Hepatocyte (in vitro differentiated cells): ENCODE measurements at regions not wholly inside any gene's neighbourhood (a gene's known extent, or its start where the extent isn't known, plus 50 kb on each side); places are given as distances from the start of the nearest gene placed in this dataset.
A peak's percentile ranks its signal among the peaks of the same experiment; 100 is the strongest.

Experiments used
- DNase-seq: peaks from one replicate; pipeline ENCODE4 v3.0.0-alpha.2; 2016; ENCODE audit warnings: low spot score
- H2AFZ ChIP-seq: fragments of 200-600 bp; sonication (generic); 2 replicates; pipeline ENCODE4 v1.6.0; 2016; ENCODE audit warnings: antibody characterized with exemption, mild to moderate bottlenecking
- H3K27ac ChIP-seq: fragments of 200-600 bp; sonication (generic); 2 replicates; pipeline ENCODE4 v1.5.1; 2016; ENCODE audit warnings: mild to moderate bottlenecking
- H3K27me3 ChIP-seq: fragments of 200-600 bp; sonication (generic); 2 replicates; pipeline ENCODE4 v1.6.1; 2016
- H3K36me3 ChIP-seq: fragments of 200-600 bp; sonication (generic); replicated peaks from 2 replicates; pipeline ENCODE4 v1.5.1; 2016; ENCODE audit warnings: low read depth; ENCODE audit not compliant: insufficient read depth
- H3K4me1 ChIP-seq: fragments of 200-600 bp; sonication (generic); 2 replicates; pipeline ENCODE4 v1.5.1; 2016; ENCODE audit warnings: mild to moderate bottlenecking, moderate library complexity; ENCODE audit not compliant: insufficient read depth
- H3K4me2 ChIP-seq: fragments of 200-600 bp; sonication (generic); 2 replicates; pipeline ENCODE4 v1.6.0; 2016
- H3K4me3 ChIP-seq: fragments of 200-600 bp; sonication (generic); 2 replicates; pipeline ENCODE4 v1.5.1; 2016; ENCODE audit warnings: mild to moderate bottlenecking
- H3K79me2 ChIP-seq: fragments of 200-600 bp; sonication (generic); 2 replicates; pipeline ENCODE4 v1.6.0; 2017; ENCODE audit warnings: mild to moderate bottlenecking
- H3K9me2 ChIP-seq: fragments of 200-600 bp; sonication (generic); replicated peaks from 2 replicates; pipeline ENCODE4 v1.6.0; 2017; ENCODE audit warnings: mild to moderate bottlenecking; ENCODE audit not compliant: insufficient read depth
- H3K9me3 ChIP-seq: fragments of 200-600 bp; sonication (generic); 2 replicates; pipeline ENCODE4 v1.5.1; 2016; ENCODE audit warnings: low read depth, mild to moderate bottlenecking
- H4K20me1 ChIP-seq: fragments of 200-600 bp; sonication (generic); 2 replicates; pipeline ENCODE4 v1.6.0; 2016; ENCODE audit warnings: mild to moderate bottlenecking; ENCODE audit not compliant: insufficient read depth, poor library complexity, severe bottlenecking
- CTCF ChIP-seq: fragments of 200-600 bp; sonication (generic); IDR thresholded peaks from 2 replicates; pipeline ENCODE4 v1.5.1; 2016; ENCODE audit warnings: antibody characterized with exemption, mild to moderate bottlenecking; ENCODE audit not compliant: poor library complexity
- EZH2 ChIP-seq: fragments of 200-600 bp; sonication (generic); IDR thresholded peaks from 2 replicates; pipeline ENCODE4 v1.6.1; 2016; ENCODE audit warnings: antibody characterized with exemption, mild to moderate bottlenecking, borderline replicate concordance
- EZH2phosphoT487 ChIP-seq: fragments of 200-600 bp; sonication (generic); IDR thresholded peaks from one replicate; pipeline ENCODE4 v1.6.1; 2018; ENCODE audit warnings: antibody characterized with exemption, mild to moderate bottlenecking, low read depth, moderate library complexity; ENCODE audit not compliant: unreplicated experiment, severe bottlenecking
- WGBS: methylation state at CpG from one replicate; pipeline ENCODE4 v1.1.6; 2016; ENCODE audit warnings: low lambda C conversion rate; ENCODE audit errors: missing lambda C conversion rate; 5-methylcytosine and 5-hydroxymethylcytosine counted together

GRCh38 chr7:92932450-92932849 lies 96.1 kb upstream of the CDK6 start:
- WGBS = 84% methylated on average over 8 of the region's 8 CpGs
- H3K36me3 ChIP-seq = no peaks in the 10 kb centered on the region
- H3K4me1 ChIP-seq = peaks cover 3% of the 10 kb centered on the region
- H3K79me2 ChIP-seq = no peaks in the 10 kb centered on the region
- DNase-seq = no peak
- no peaks in the 10 kb centered on the region for H3K9me3 ChIP-seq
- TF ChIP-seq CTCF (no peak), EZH2phosphoT487 (no peak), EZH2 (no peak)
- no peaks in the 10 kb centered on the region for H3K9me2 ChIP-seq
- H3K27ac ChIP-seq = no peak overlapping the region
- H4K20me1 ChIP-seq = no peaks in the 10 kb centered on the region
- H2AFZ ChIP-seq = no peak overlapping the region
- no peaks in the 10 kb centered on the region for H3K27me3 ChIP-seq
- H3K4me2 ChIP-seq = no peak overlapping the region
- no peak overlapping the region for H3K4me3 ChIP-seq

- Histone ChIP-seq H4K20me1 (no peaks in the 10 kb centered on the region), H3K4me2 (no peak overlapping the region), H3K79me2 (no peaks in the 10 kb centered on the region), H3K9me2 (no peaks in the 10 kb centered on the region), H2AFZ (no peak overlapping the region), H3K36me3 (no peaks in the 10 kb centered on the region), H3K27me3 (no peaks in the 10 kb centered on the region), H3K4me1 (peaks cover 14% of the 10 kb centered on the region), H3K4me3 (no peak overlapping the region), H3K27ac (no peak overlapping the region), H3K9me3 (no peaks in the 10 kb centered on the region)
- TF ChIP-seq EZH2 (no peak), CTCF (no peak), EZH2phosphoT487 (no peak)
- DNase-seq = no peak
- 78% methylated on average over 1 of the region's 1 CpG for WGBS
Observed at GRCh38 chr7:92930404-92930803, 94.0 kb upstream of the CDK6 start.

GRCh38 chr7:92926697-92927044 lies 90.3 kb upstream of the CDK6 start:
- TF ChIP-seq EZH2 (no peak), EZH2phosphoT487 (no peak), CTCF (no peak)
- Histone ChIP-seq H3K9me2 (no peaks in the 10 kb centered on the region), H3K79me2 (no peaks in the 10 kb centered on the region), H3K4me3 (no peak overlapping the region), H2AFZ (peak overlapping the region; percentile 32), H3K9me3 (no peaks in the 10 kb centered on the region), H3K4me2 (peak overlapping the region; percentile 44), H4K20me1 (no peaks in the 10 kb centered on the region), H3K36me3 (no peaks in the 10 kb centered on the region), H3K27ac (peak overlapping the region; percentile 62), H3K4me1 (peaks cover 13% of the 10 kb centered on the region), H3K27me3 (no peaks in the 10 kb centered on the region)
- DNase-seq = no peak
- WGBS = 80% methylated on average over 8 of the region's 8 CpGs
